B cell (primary cell): ENCODE measurements at regions not wholly inside any gene's neighbourhood (a gene's known extent, or its start where the extent isn't known, plus 50 kb on each side); places are given as distances from the start of the nearest gene placed in this dataset.
A peak's percentile ranks its signal among the peaks of the same experiment; 100 is the strongest.

ENCODE experiments used
- ATAC-seq: fragments of 200-7000 bp; cut with Tn5 transposase; one replicate; pipeline ENCODE4 v1.10.0; 2021; ENCODE audit warnings: low read depth, mild to moderate bottlenecking, moderate number of reproducible peaks, moderate library complexity
- CTCF ChIA-PET: fragments of 350-600 bp; sonication (Branson Sonifier 250); formaldehyde crosslinking; loops from one replicate; lab custom pipeline; 2021; ENCODE audit warnings: antibody characterized with exemption, inconsistent platforms; lab: Charles Lee
- POLR2A ChIA-PET: fragments of 350-600 bp; sonication (Branson Sonifier 250); formaldehyde crosslinking; loops from one replicate; lab custom pipeline; 2021; ENCODE audit warnings: antibody characterized with exemption; lab: Charles Lee
- DNase-seq: peaks from one replicate; pipeline ENCODE4 v3.0.0; 2013
- H2AFZ ChIP-seq: 2 replicates; pipeline ENCODE4 v1.6.1; 2012; ENCODE audit warnings: mild to moderate bottlenecking, low read depth, low read length; ENCODE audit not compliant: insufficient read depth, poor library complexity, severe bottlenecking
- H3K27ac ChIP-seq, 2 donors: 1 replicate in 1 of 2; 2 replicates in 1 of 2; pipeline ENCODE4 v1.5.1; 2012 to 2013; ENCODE audit warnings: low read length in 2 of 2, mild to moderate bottlenecking in 2 of 2, moderate library complexity in 1 of 2
- H3K27me3 ChIP-seq, 4 experiments: fragments of 200-600 bp in 1 of 4; sonication (generic) in 1 of 4; replicated peaks in 1 of 4; 1 replicate in 2 of 4; 2 replicates in 2 of 4; pipeline versions ENCODE4 v1.6.1 to v1.7.0; 2013 to 2016; ENCODE audit warnings: low read length in 3 of 4, mild to moderate bottlenecking in 2 of 4, mixed read lengths in 1 of 4, moderate library complexity in 1 of 4; ENCODE audit not compliant: insufficient read depth in 4 of 4, control insufficient read depth in 3 of 4; ENCODE audit errors: control extremely low read depth in 1 of 4
- H3K36me3 ChIP-seq, 2 experiments: replicated peaks in 1 of 2; 1 replicate in 1 of 2; 2 replicates in 1 of 2; pipeline versions ENCODE4 v1.6.1 to v1.7.1; 2013; ENCODE audit warnings: low read length in 1 of 2; ENCODE audit not compliant: insufficient read depth in 2 of 2, control insufficient read depth in 1 of 2; ENCODE audit errors: control extremely low read depth in 1 of 2, extremely low read depth in 1 of 2
- H3K4me1 ChIP-seq, 2 donors: fragments of 200-600 bp in 1 of 2; sonication (generic) in 1 of 2; 1 replicate in 1 of 2; 2 replicates in 1 of 2; pipeline versions ENCODE4 v1.5.1 to v1.6.1; 2013 to 2017; ENCODE audit warnings: low read length in 2 of 2; ENCODE audit not compliant: control insufficient read depth in 2 of 2, insufficient read depth in 2 of 2
- H3K4me2 ChIP-seq: replicated peaks from 2 replicates; pipeline ENCODE3; 2012; ENCODE audit warnings: mild to moderate bottlenecking, low read depth, low read length; ENCODE audit not compliant: poor library complexity, severe bottlenecking
- H3K4me3 ChIP-seq, 5 experiments: fragments of 200-600 bp in 1 of 5; sonication (generic) in 1 of 5; 1 replicate in 3 of 5; 2 replicates in 2 of 5; pipeline versions ENCODE4 v1.5.1 to v1.7.0; 2011 to 2016; ENCODE audit warnings: low read length in 4 of 5, mild to moderate bottlenecking in 4 of 5, low read depth in 2 of 5, control low read depth in 1 of 5, moderate library complexity in 1 of 5; ENCODE audit not compliant: insufficient read depth in 1 of 5; ENCODE audit errors: control extremely low read depth in 1 of 5, extremely low read depth in 1 of 5
- H3K79me2 ChIP-seq: fragments of 200-600 bp; sonication (generic); one replicate; pipeline ENCODE4 v1.6.0; 2016; ENCODE audit warnings: low read length; ENCODE audit not compliant: control insufficient read depth, insufficient read depth
- H3K9ac ChIP-seq: fragments of 200-600 bp; sonication (generic); 2 replicates; pipeline ENCODE4 v1.6.1; 2017; ENCODE audit warnings: mild to moderate bottlenecking, low read length, moderate library complexity
- H3K9me3 ChIP-seq, 3 donors: one replicate each; pipeline versions ENCODE4 v1.6.1 to v1.7.1; 2013; ENCODE audit warnings: low read length in 2 of 3; ENCODE audit not compliant: control insufficient read depth in 2 of 3, insufficient read depth in 1 of 3; ENCODE audit errors: control extremely low read depth in 1 of 3
- H4K20me1 ChIP-seq: 2 replicates; pipeline ENCODE4 v1.6.0; 2012; ENCODE audit warnings: mild to moderate bottlenecking, low read length; ENCODE audit not compliant: insufficient read depth, control insufficient read depth, poor library complexity, severe bottlenecking
- H3K27ac Mint-ChIP-seq: one replicate; pipeline ENCODE4 v1.8.0; 2021; ENCODE audit warnings: mixed read lengths
- H3K27me3 Mint-ChIP-seq: one replicate; pipeline ENCODE4 v1.8.0; 2021; ENCODE audit warnings: mixed read lengths
- H3K4me1 Mint-ChIP-seq: one replicate; pipeline ENCODE4 v1.8.0; 2021; ENCODE audit warnings: mixed read lengths
- H3K4me3 Mint-ChIP-seq: one replicate; pipeline ENCODE4 v1.8.0; 2021; ENCODE audit warnings: mixed read lengths
- H3K9me3 Mint-ChIP-seq: one replicate; pipeline ENCODE4 v1.8.0; 2022; ENCODE audit warnings: mixed read lengths; ENCODE audit not compliant: insufficient read depth
- EZH2 ChIP-seq: IDR thresholded peaks from 2 replicates; pipeline ENCODE4 v1.6.1; 2012; ENCODE audit warnings: borderline replicate concordance, low read depth, mild to moderate bottlenecking, moderate library complexity, low read length; ENCODE audit not compliant: insufficient read depth, poor library complexity, severe bottlenecking
- WGBS: methylation state at CpG from one replicate; pipeline ENCODE4 v1.1.5; 2013; ENCODE audit warnings: missing lambda C conversion rate; ENCODE audit not compliant: insufficient coverage; 5-methylcytosine and 5-hydroxymethylcytosine counted together
- intact Hi-C: fragments of 100-400 bp; cut with micrococcal nuclease; formaldehyde crosslinking; loops from one replicate; pipeline ENCODE4 v1.10.0; 2022
- TF ChIP-seq, protein P1 (sequence below): fragments of 200-600 bp; IDR thresholded peaks from one replicate; pipeline ENCODE4 v1.8.0; 2022; ENCODE audit warnings: antibody characterized with exemption, mild to moderate bottlenecking

DNA sequence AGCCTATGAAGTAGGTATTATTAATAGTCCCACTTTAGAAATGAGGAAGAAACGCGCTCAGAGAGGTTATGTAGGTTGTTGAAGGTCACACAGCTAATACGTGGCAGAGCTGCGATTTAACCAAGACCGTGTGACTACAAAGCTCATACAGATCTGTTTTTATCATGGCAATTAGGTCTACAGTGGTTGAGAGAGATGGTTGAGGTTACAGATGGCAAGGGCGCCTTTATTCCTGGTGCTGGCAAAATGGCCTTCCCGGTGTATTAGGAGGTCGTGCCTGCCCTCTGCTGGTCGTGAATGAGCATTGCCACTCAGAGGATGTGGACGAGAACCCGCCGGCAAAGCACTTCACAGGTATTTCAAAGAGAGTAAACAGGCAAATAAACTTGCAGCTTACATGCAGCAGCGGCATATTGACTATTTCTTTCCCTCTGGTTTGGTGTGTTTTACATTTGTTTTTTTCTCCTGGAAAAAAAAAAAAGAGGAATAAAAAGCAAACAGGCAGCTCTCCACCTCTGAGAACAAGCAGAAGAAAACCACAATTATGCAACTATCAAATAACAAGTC lies 65.3 kb upstream of the EGFLAM start:
- no peak overlapping the region for H3K4me3 Mint-ChIP-seq
- peaks cover 47% of the 10 kb centered on the region for H3K27me3 Mint-ChIP-seq
- intact Hi-C loops, result no loop called here
- no peaks in the 10 kb centered on the region for H3K4me1 ChIP-seq
- peak overlapping the region; percentile 16 for H2AFZ ChIP-seq
- no peak for TF ChIP-seq EZH2
- TF ChIP-seq, protein P1, sequence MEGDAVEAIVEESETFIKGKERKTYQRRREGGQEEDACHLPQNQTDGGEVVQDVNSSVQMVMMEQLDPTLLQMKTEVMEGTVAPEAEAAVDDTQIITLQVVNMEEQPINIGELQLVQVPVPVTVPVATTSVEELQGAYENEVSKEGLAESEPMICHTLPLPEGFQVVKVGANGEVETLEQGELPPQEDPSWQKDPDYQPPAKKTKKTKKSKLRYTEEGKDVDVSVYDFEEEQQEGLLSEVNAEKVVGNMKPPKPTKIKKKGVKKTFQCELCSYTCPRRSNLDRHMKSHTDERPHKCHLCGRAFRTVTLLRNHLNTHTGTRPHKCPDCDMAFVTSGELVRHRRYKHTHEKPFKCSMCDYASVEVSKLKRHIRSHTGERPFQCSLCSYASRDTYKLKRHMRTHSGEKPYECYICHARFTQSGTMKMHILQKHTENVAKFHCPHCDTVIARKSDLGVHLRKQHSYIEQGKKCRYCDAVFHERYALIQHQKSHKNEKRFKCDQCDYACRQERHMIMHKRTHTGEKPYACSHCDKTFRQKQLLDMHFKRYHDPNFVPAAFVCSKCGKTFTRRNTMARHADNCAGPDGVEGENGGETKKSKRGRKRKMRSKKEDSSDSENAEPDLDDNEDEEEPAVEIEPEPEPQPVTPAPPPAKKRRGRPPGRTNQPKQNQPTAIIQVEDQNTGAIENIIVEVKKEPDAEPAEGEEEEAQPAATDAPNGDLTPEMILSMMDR, result peak; percentile 74
- H3K4me1 Mint-ChIP-seq, result peaks cover 3% of the 10 kb centered on the region
- H3K36me3 ChIP-seq, result no peaks in the 10 kb centered on the region
- no peaks in the 10 kb centered on the region for H3K79me2 ChIP-seq
- H3K4me3 ChIP-seq, result no peak overlapping the region
- no peak overlapping the region for H3K27ac ChIP-seq
- 13% methylated on average over 10 of the region's 13 CpGs for WGBS
- no peaks in the 10 kb centered on the region for H4K20me1 ChIP-seq
- peaks cover 0 to 12% (median 0%) of the 10 kb centered on the region in 4 experiments for H3K27me3 ChIP-seq
- peak overlapping the region; percentile 15 for H3K4me2 ChIP-seq
- DNase-seq, result peak; percentile 40
- H3K9me3 ChIP-seq, result peaks cover 0 to 7% (median 0%) of the 10 kb centered on the region in 3 donors
- ATAC-seq, result no peak
- POLR2A ChIA-PET, result no interaction called here
- H3K9ac ChIP-seq, result no peak overlapping the region
- no peaks in the 10 kb centered on the region for H3K9me3 Mint-ChIP-seq
- CTCF ChIA-PET, result interaction anchor here (1.2 to 2.7 kb wide), 4 partner anchors 9 to 780 kb away, joined by 3 to 17 read pairs (median 4); no protein-coding TSS in a partner anchor
- H3K27ac Mint-ChIP-seq, result no peak overlapping the region

DNA sequence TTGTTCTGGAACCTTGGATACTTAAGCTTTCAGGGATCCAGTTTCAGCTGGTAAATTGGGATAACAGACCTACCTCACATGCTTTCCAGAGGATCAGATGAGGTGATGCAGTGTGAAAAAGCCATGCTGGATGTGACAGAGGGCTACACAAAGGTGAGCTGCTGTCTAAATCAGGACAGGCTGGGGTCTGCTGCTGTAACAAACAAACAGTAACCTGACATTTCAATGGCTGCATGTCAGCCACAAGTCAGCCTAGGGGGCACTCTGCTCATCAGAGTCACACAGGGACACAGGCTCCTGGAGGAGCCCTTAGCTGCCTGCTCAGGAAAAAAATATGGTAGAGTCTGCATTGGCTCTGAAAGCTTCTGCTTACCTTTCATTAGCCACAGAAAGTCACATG lies 66.7 kb upstream of the EGFLAM start:
- no peak overlapping the region for H3K27ac Mint-ChIP-seq
- Histone ChIP-seq H3K79me2 (no peaks in the 10 kb centered on the region), H3K27ac (no peak overlapping the region), H3K27me3 (peaks cover 0 to 12% (median 0%) of the 10 kb centered on the region in 4 experiments), H3K9ac (no peak overlapping the region), H3K4me3 (no peak overlapping the region), H3K36me3 (no peaks in the 10 kb centered on the region), H3K9me3 (peaks cover 0 to 7% (median 0%) of the 10 kb centered on the region in 3 donors), H4K20me1 (no peaks in the 10 kb centered on the region), H2AFZ (no peak overlapping the region), H3K4me2 (no peak overlapping the region), H3K4me1 (no peaks in the 10 kb centered on the region)
- POLR2A ChIA-PET, result no interaction called here
- TF ChIP-seq EZH2, result no peak
- TF ChIP-seq, protein P1, result no peak
- H3K4me3 Mint-ChIP-seq, result no peak overlapping the region
- no peak for DNase-seq
- peaks cover 3% of the 10 kb centered on the region for H3K4me1 Mint-ChIP-seq
- CTCF ChIA-PET, result interaction anchor here (0.8 to 2.7 kb wide), 2 partner anchors 779 to 786 kb away, joined by 3 to 17 read pairs; no protein-coding TSS in a partner anchor
- H3K27me3 Mint-ChIP-seq, result peaks cover 41% of the 10 kb centered on the region
- no peak for ATAC-seq
- intact Hi-C loops, result no loop called here
- H3K9me3 Mint-ChIP-seq, result no peaks in the 10 kb centered on the region
